ENCODE measurements at regions not wholly inside any gene's neighbourhood (a gene's known extent, or its start where the extent isn't known, plus 50 kb on each side); places are given as distances from the start of the nearest gene placed in this dataset.

- Histone ChIP-seq H3K27ac (ENCODE audit: extremely low read depth, low read depth, low read length) (no peak overlapping the region), H2AFZ (ENCODE audit: low read depth, low read length) (no peak overlapping the region), H3K4me1 (replicated peaks in 1 of 2; ENCODE audit: control insufficient read depth in 2 of 2, insufficient read depth in 2 of 2, low read length in 2 of 2) (no peaks in the 10 kb centered on the region), H3K9me3 (replicated peaks; ENCODE audit: control insufficient read depth, insufficient read depth, low read depth, low read length) (no peaks in the 10 kb centered on the region), H3K36me3 (ENCODE audit: control insufficient read depth, insufficient read depth, low read length) (no peaks in the 10 kb centered on the region), H4K20me1 (replicated peaks; ENCODE audit: control insufficient read depth, insufficient read depth, low read length) (no peaks in the 10 kb centered on the region), H3K4me2 (ENCODE audit: insufficient read depth, low read length) (no peak overlapping the region), H3K9ac (ENCODE audit: insufficient read depth in 1 of 2, low read depth in 2 of 2, low read length in 2 of 2) (no peak overlapping the region), H3K79me2 (ENCODE audit: control insufficient read depth, insufficient read depth, low read length) (no peaks in the 10 kb centered on the region), H3K9me1 (ENCODE audit: control insufficient read depth, insufficient read depth, low read length) (no peaks in the 10 kb centered on the region), H3K4me3 (no peak overlapping the region), H3K27me3 (ENCODE audit: control insufficient read depth in 2 of 2, insufficient read depth in 2 of 2, low read length in 2 of 2) (no peaks in the 10 kb centered on the region)
- CTCF ChIA-PET (ENCODE audit: low intra/inter-chr PET ratio): no interaction called here
- 0% methylated on average over 3 of the region's 3 CpGs for WGBS (ENCODE audit: insufficient coverage, low coverage, missing lambda C conversion rate)
- intact Hi-C loops (cut with micrococcal nuclease) (no loop called here), in situ Hi-C loops (cut with MboI) (no loop called here)
- no peak for ATAC-seq
- FAIRE-seq: no peak
- POLR2A ChIA-PET: no interaction called here
- BruUV-seq (replicated peaks): no TSS peak
- no peak for TF ChIP-seq BHLHE40 (IDR thresholded peaks at IDR 0.05; ENCODE audit: low read length)
- TF ChIP-seq TAF9B (IDR thresholded peaks at IDR 0.05; ENCODE audit: partially characterized antibody): no peak
- TF ChIP-seq U2AF1 (optimal IDR thresholded peaks at IDR 0.05; ENCODE audit: low read depth, low read length): no peak
- TF ChIP-seq, protein P1, sequence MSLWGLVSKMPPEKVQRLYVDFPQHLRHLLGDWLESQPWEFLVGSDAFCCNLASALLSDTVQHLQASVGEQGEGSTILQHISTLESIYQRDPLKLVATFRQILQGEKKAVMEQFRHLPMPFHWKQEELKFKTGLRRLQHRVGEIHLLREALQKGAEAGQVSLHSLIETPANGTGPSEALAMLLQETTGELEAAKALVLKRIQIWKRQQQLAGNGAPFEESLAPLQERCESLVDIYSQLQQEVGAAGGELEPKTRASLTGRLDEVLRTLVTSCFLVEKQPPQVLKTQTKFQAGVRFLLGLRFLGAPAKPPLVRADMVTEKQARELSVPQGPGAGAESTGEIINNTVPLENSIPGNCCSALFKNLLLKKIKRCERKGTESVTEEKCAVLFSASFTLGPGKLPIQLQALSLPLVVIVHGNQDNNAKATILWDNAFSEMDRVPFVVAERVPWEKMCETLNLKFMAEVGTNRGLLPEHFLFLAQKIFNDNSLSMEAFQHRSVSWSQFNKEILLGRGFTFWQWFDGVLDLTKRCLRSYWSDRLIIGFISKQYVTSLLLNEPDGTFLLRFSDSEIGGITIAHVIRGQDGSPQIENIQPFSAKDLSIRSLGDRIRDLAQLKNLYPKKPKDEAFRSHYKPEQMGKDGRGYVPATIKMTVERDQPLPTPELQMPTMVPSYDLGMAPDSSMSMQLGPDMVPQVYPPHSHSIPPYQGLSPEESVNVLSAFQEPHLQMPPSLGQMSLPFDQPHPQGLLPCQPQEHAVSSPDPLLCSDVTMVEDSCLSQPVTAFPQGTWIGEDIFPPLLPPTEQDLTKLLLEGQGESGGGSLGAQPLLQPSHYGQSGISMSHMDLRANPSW (CRISPR knock-in tag; IDR thresholded peaks at IDR 0.05): no peak
- TF ChIP-seq ZNF449 (CRISPR knock-in tag; IDR thresholded peaks at IDR 0.05): no peak
- no peak for TF ChIP-seq ZNF140 (CRISPR knock-in tag; IDR thresholded peaks at IDR 0.05)
- TF ChIP-seq RBFOX2 (IDR thresholded peaks at IDR 0.05; ENCODE audit: low read depth, low read length): no peak
- no peak for TF ChIP-seq ELF4 (CRISPR knock-in tag; IDR thresholded peaks at IDR 0.05)
- no peak for DNase-seq (ENCODE audit: extremely low read depth in 1 of 4, low spot score in 3 of 4)
Measured at GRCh38 chr2:133816037-133816436, 247.8 kb upstream of the NCKAP5 start.
